ENCODE measurements at regions not wholly inside any gene's neighbourhood (a gene's known extent, or its start where the extent isn't known, plus 50 kb on each side); places are given as distances from the start of the nearest gene placed in this dataset.

DNA sequence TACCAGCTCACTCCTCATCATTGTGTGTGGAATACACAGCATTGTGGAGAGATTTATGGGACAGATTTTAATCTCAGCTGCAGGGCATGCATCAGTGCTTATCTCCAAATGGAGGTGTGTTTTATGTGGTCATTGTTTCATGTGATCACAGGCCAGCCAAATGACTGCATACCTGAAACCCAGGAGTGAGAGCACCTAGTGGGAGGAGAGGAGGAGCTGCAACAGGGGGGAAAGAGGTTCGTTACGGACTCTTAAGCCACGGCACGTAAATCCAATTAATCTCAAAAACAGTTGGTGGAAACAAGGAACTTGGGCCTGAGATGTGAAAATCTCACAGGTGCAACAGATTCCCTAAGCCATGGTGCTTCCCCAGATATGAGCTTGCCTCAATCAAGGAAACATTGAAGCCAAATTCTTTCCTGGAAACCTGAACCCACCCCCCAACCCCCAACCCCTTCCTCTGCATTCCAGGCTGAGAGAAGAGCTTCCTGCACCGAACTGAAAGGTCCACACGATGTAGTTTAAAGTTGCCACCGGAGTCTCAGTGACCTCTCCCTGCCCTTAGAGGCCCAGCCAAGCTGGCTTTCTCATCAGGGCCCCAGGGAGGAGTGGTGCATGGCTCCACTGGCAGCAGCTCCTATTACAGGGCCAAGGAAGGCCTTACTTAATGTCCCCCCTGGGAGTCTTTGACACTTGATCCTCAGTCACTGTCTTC is 167.4 kb downstream of the C1D start:
- no peak overlapping the region for H3K4me3 ChIP-seq
- intact Hi-C loops (cut with DNase I), result no loop called here
- TF ChIP-seq EP300 (IDR thresholded peaks at IDR 0.05), result no peak
- TF ChIP-seq POLR2A (IDR thresholded peaks at IDR 0.05; ENCODE audit: low read depth), result no peak
- TF ChIP-seq, protein P1, sequence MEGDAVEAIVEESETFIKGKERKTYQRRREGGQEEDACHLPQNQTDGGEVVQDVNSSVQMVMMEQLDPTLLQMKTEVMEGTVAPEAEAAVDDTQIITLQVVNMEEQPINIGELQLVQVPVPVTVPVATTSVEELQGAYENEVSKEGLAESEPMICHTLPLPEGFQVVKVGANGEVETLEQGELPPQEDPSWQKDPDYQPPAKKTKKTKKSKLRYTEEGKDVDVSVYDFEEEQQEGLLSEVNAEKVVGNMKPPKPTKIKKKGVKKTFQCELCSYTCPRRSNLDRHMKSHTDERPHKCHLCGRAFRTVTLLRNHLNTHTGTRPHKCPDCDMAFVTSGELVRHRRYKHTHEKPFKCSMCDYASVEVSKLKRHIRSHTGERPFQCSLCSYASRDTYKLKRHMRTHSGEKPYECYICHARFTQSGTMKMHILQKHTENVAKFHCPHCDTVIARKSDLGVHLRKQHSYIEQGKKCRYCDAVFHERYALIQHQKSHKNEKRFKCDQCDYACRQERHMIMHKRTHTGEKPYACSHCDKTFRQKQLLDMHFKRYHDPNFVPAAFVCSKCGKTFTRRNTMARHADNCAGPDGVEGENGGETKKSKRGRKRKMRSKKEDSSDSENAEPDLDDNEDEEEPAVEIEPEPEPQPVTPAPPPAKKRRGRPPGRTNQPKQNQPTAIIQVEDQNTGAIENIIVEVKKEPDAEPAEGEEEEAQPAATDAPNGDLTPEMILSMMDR (IDR thresholded peaks at IDR 0.05), result no peak
- no peak for TF ChIP-seq POLR2AphosphoS5 (IDR thresholded peaks at IDR 0.05)
- 60% methylated on average over 6 of the region's 7 CpGs for WGBS
- H3K36me3 ChIP-seq, result no peaks in the 10 kb centered on the region
- no peak overlapping the region for H3K27ac ChIP-seq (replicated peaks in 1 of 4)
- no peak for DNase-seq (ENCODE audit: extremely low spot score)
- peaks cover 0 to 4% (median 0%) of the 10 kb centered on the region in 4 donors for H3K27me3 ChIP-seq
- H3K9me3 ChIP-seq, result no peaks in the 10 kb centered on the region
- H3K4me1 ChIP-seq, result peaks cover 0 to 4% (median 0%) of the 10 kb centered on the region in 4 donors

DNA sequence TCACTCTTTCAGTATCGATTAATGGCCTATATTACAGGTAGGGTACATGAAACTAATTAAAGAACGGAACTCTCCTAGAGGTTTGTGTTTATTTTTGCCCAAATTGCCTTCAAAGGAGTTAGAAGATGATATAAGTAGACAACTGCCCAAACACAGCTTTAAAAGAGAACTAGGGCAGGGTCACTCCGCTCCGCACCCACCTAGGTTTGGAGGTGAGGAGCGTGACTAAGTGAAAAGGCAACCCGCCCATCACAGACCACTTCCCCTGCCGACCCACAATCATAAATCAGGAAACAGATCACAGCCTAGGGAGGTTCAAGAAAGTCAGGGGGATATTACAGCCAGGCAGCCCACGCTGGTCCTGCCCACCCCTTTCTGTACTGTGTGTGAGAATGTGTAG is 166.7 kb downstream of the C1D start:
- no peaks in the 10 kb centered on the region for H3K36me3 ChIP-seq
- H3K4me3 ChIP-seq, result no peak overlapping the region
- TF ChIP-seq EP300 (IDR thresholded peaks at IDR 0.05) (no peak), POLR2A (IDR thresholded peaks at IDR 0.05; ENCODE audit: low read depth) (no peak), POLR2AphosphoS5 (IDR thresholded peaks at IDR 0.05) (no peak)
- TF ChIP-seq, protein P1 (IDR thresholded peaks at IDR 0.05), result no peak
- no peak overlapping the region for H3K27ac ChIP-seq (replicated peaks in 1 of 4)
- H3K4me1 ChIP-seq, result peaks cover 0 to 4% (median 0%) of the 10 kb centered on the region in 4 donors
- H3K9me3 ChIP-seq, result no peaks in the 10 kb centered on the region
- peaks cover 0 to 4% (median 0%) of the 10 kb centered on the region in 4 donors for H3K27me3 ChIP-seq
- no peak for DNase-seq (ENCODE audit: extremely low spot score)
- 75% methylated on average over 8 of the region's 8 CpGs for WGBS
- intact Hi-C loops (cut with DNase I), result no loop called here

DNA sequence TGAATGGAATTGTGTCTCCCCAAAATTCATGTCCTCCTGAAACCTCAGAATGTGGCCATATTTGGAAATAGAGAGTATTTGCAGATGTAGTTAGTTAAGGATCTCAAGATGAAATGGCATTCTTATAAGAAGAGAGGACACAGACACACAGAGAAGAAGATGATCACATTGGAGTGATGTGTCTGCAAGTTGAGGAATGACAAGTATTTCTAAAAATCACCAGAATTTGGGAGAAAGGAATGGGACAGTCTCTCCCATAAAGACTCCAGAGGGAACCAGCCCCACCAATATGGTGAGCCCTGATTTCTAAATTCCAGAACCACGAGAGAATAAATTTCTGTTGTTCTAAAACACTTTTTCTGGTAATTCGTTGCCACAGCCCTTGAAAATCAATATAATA is 166.3 kb downstream of the C1D start:
- no peak overlapping the region for H3K27ac ChIP-seq (replicated peaks in 1 of 4)
- DNase-seq (ENCODE audit: extremely low spot score), result no peak
- no peak overlapping the region for H3K4me3 ChIP-seq
- peaks cover 0 to 4% (median 0%) of the 10 kb centered on the region in 4 donors for H3K4me1 ChIP-seq
- H3K27me3 ChIP-seq, result peaks cover 0 to 4% (median 0%) of the 10 kb centered on the region in 4 donors
- intact Hi-C loops (cut with DNase I), result no loop called here
- no peaks in the 10 kb centered on the region for H3K36me3 ChIP-seq
- TF ChIP-seq POLR2A (IDR thresholded peaks at IDR 0.05; ENCODE audit: low read depth) (no peak), POLR2AphosphoS5 (IDR thresholded peaks at IDR 0.05) (no peak), EP300 (IDR thresholded peaks at IDR 0.05) (no peak)
- TF ChIP-seq, protein P1 (IDR thresholded peaks at IDR 0.05), result no peak
- H3K9me3 ChIP-seq, result no peaks in the 10 kb centered on the region
- 84% methylated on average over 2 of the region's 2 CpGs for WGBS

DNA sequence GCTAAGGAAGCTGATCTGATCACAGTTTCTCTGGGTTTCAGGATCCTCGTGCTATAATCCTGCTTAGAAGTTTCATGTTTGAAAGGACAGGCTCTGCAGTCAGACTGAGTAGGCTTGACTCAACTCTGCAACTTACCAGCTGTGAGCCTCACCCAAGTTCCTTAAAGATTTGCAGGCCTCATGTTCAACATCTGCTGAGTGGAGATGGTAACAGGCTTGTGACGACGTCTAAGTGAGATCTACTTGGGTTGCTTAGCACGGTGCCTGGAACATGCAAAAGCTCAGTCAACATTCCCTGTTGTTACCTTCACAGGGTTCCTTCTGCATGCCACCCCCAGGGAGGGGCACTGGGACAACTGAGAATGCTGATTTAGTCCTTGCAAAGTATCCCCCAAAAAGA is 164.2 kb downstream of the C1D start:
- intact Hi-C loops (cut with DNase I), result no loop called here
- DNase-seq (ENCODE audit: extremely low spot score), result no peak
- WGBS, result 77% methylated on average over 4 of the region's 4 CpGs
- Histone ChIP-seq H3K4me1 (no peaks in the 10 kb centered on the region), H3K36me3 (no peaks in the 10 kb centered on the region), H3K27me3 (peaks cover 0 to 3% (median 0%) of the 10 kb centered on the region in 4 donors), H3K9me3 (no peaks in the 10 kb centered on the region), H3K4me3 (no peak overlapping the region), H3K27ac (replicated peaks in 1 of 4) (no peak overlapping the region)
- TF ChIP-seq EP300 (IDR thresholded peaks at IDR 0.05), result no peak
- no peak for TF ChIP-seq POLR2A (IDR thresholded peaks at IDR 0.05; ENCODE audit: low read depth)
- TF ChIP-seq POLR2AphosphoS5 (IDR thresholded peaks at IDR 0.05), result no peak
- TF ChIP-seq, protein P1 (IDR thresholded peaks at IDR 0.05), result no peak

DNA sequence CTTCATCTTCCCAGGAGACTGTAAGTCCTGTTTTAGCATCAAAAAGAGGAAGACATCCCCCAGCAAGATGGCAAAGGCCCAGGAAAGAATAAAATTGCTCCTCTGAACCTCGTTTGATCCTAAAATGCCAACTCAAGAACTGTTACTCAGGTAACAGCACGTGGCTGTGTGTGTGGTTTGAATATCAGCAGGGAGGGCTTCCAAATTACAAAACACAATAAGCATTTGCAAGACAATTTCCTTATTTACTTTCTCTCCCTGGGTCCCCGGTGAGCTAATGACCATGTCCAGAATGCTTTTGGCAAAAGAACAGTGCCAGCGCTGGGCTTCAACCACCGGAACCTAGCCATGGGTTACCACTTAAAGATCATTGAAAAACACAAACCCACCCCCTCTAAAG is 163.6 kb downstream of the C1D start:
- Histone ChIP-seq H3K27ac (replicated peaks in 1 of 4) (no peak overlapping the region), H3K9me3 (no peaks in the 10 kb centered on the region), H3K36me3 (no peaks in the 10 kb centered on the region), H3K4me3 (no peak overlapping the region), H3K27me3 (no peaks in the 10 kb centered on the region), H3K4me1 (no peaks in the 10 kb centered on the region)
- 60% methylated on average over 5 of the region's 5 CpGs for WGBS
- DNase-seq (ENCODE audit: extremely low spot score), result no peak
- TF ChIP-seq POLR2A (IDR thresholded peaks at IDR 0.05; ENCODE audit: low read depth) (no peak), EP300 (IDR thresholded peaks at IDR 0.05) (no peak), POLR2AphosphoS5 (IDR thresholded peaks at IDR 0.05) (no peak)
- TF ChIP-seq, protein P1 (IDR thresholded peaks at IDR 0.05), result no peak
- intact Hi-C loops (cut with DNase I), result no loop called here
